ENCODE measurements at regions not wholly inside any gene's neighbourhood (a gene's known extent, or its start where the extent isn't known, plus 50 kb on each side); places are given as distances from the start of the nearest gene placed in this dataset.

GRCh38 chr12:91866566-91866965 lies 279.1 kb downstream of the BTG1 start:
- no peak for DNase-seq (ENCODE audit: insufficient read length, low spot score)

GRCh38 chr12:91863702-91864101 lies 281.9 kb downstream of the BTG1 start:
- TF ChIP-seq CTCF (IDR thresholded peaks at IDR 0.05; ENCODE audit: insufficient read depth, missing control alignments): no peak
- no peak for DNase-seq (ENCODE audit: insufficient read length, low spot score)
- no peak for FAIRE-seq

More at GRCh38 chr12:91866566-91866965, 279.1 kb downstream of the BTG1 start:
- no peak for TF ChIP-seq CTCF (IDR thresholded peaks at IDR 0.05; ENCODE audit: insufficient read depth, missing control alignments)
- FAIRE-seq: no peak

- TF ChIP-seq CTCF (IDR thresholded peaks at IDR 0.05; ENCODE audit: insufficient read depth, missing control alignments): no peak
- no peak for DNase-seq (ENCODE audit: insufficient read length, low spot score)
- no peak for FAIRE-seq
These were observed 284.1 kb downstream of the BTG1 start for GRCh38 chr12:91861554-91861953.

DNA sequence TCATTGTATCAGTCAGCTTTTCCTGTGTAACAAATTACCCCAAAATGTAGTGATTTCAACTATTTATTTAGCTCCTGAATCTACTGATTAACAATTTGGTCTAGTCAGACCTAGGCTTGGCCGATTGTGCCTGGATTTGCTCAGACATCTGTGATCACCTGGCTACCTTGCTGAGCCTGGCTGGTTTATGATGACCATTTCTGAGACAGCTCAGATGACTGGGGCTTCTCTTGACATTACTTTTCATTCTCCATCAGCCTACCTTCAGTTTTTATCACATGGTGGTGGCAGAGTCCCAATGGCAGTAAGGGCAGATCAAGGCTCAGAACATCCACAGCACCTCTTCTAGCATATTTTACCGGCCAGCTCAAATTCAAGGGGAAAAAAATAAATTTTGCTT lies 286.3 kb downstream of the BTG1 start:
- TF ChIP-seq CTCF (IDR thresholded peaks at IDR 0.05; ENCODE audit: insufficient read depth, missing control alignments): no peak
- FAIRE-seq (no peak), DNase-seq (ENCODE audit: insufficient read length, low spot score) (no peak)

- FAIRE-seq (no peak), DNase-seq (ENCODE audit: insufficient read length, low spot score) (no peak)
- TF ChIP-seq CTCF (IDR thresholded peaks at IDR 0.05; ENCODE audit: insufficient read depth, missing control alignments): no peak
These were observed 287.7 kb downstream of the BTG1 start for GRCh38 chr12:91857813-91858542.

- no peak for DNase-seq (ENCODE audit: insufficient read length, low spot score)
- FAIRE-seq: no peak
- TF ChIP-seq CTCF (IDR thresholded peaks at IDR 0.05; ENCODE audit: insufficient read depth, missing control alignments): no peak
These were observed 290.9 kb downstream of the BTG1 start for GRCh38 chr12:91854725-91855124.

GRCh38 chr12:91853350-91854127 lies 292.1 kb downstream of the BTG1 start:
- TF ChIP-seq CTCF (IDR thresholded peaks at IDR 0.05; ENCODE audit: insufficient read depth, missing control alignments): no peak
- FAIRE-seq (no peak), DNase-seq (ENCODE audit: insufficient read length, low spot score) (no peak)

All from D721Med (cell line).